GM23338 (cell line): ENCODE measurements at regions not wholly inside any gene's neighbourhood (a gene's known extent, or its start where the extent isn't known, plus 50 kb on each side); places are given as distances from the start of the nearest gene placed in this dataset.
"Not testable (repeated sequence)": the region's sequence is repeated elsewhere in the genome, so short reads cannot be mapped to it uniquely, and the experiment has no call there.

Source experiments
- JUNB ChIP-seq: IDR thresholded peaks from one replicate; pipeline ENCODE4 v1.6.1; 2016; ENCODE audit warnings: antibody characterized with exemption; ENCODE audit not compliant: unreplicated experiment
- TF ChIP-seq, protein P1 (sequence below), 2 experiments: fragments of 200-600 bp in 1 of 2; sonication (generic) in 1 of 2; conservative IDR thresholded peaks; 2 replicates each; pipeline versions ENCODE4 v1.5.1 to v1.6.1; 2016 to 2017; ENCODE audit warnings: antibody characterized with exemption in 2 of 2, low read depth in 2 of 2, mild to moderate bottlenecking in 2 of 2, moderate library complexity in 1 of 2
- TF ChIP-seq, protein P2 (sequence below): IDR thresholded peaks from 2 replicates; pipeline ENCODE4 v1.6.1; 2016; ENCODE audit warnings: antibody characterized with exemption

DNA sequence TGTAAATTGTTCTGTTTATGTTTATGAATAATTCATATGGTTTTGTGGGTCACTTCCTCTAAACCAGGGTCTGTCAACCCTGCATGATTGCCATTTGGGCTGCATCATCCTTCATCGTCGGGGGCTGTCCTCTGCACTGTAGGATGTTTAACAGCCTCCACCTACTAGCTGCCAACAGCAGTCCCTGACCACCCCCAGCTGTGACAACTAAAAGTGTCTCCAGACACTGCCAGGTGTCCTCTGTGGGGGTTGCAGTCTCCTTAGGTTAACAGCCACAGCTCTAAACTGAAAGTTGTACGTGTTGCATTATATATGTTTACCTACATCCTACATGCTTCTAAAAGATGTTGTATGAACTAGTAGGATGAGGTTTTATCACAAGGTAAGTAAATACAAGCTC is 113.1 kb downstream of the LAT start:
- TF ChIP-seq, protein P1, sequence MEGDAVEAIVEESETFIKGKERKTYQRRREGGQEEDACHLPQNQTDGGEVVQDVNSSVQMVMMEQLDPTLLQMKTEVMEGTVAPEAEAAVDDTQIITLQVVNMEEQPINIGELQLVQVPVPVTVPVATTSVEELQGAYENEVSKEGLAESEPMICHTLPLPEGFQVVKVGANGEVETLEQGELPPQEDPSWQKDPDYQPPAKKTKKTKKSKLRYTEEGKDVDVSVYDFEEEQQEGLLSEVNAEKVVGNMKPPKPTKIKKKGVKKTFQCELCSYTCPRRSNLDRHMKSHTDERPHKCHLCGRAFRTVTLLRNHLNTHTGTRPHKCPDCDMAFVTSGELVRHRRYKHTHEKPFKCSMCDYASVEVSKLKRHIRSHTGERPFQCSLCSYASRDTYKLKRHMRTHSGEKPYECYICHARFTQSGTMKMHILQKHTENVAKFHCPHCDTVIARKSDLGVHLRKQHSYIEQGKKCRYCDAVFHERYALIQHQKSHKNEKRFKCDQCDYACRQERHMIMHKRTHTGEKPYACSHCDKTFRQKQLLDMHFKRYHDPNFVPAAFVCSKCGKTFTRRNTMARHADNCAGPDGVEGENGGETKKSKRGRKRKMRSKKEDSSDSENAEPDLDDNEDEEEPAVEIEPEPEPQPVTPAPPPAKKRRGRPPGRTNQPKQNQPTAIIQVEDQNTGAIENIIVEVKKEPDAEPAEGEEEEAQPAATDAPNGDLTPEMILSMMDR (conservative IDR thresholded peaks at IDR 0.05; ENCODE audit: low read depth in 2 of 2) = not testable (repeated sequence)
- TF ChIP-seq, protein P2, sequence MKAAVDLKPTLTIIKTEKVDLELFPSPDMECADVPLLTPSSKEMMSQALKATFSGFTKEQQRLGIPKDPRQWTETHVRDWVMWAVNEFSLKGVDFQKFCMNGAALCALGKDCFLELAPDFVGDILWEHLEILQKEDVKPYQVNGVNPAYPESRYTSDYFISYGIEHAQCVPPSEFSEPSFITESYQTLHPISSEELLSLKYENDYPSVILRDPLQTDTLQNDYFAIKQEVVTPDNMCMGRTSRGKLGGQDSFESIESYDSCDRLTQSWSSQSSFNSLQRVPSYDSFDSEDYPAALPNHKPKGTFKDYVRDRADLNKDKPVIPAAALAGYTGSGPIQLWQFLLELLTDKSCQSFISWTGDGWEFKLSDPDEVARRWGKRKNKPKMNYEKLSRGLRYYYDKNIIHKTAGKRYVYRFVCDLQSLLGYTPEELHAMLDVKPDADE = not testable (repeated sequence)
- not testable (repeated sequence) for TF ChIP-seq JUNB
